Aorta (tissue), 5 donors: ENCODE measurements at regions not wholly inside any gene's neighbourhood (a gene's known extent, or its start where the extent isn't known, plus 50 kb on each side); places are given as distances from the start of the nearest gene placed in this dataset.

Experiments
- ATAC-seq: fragments of 200-7000 bp; cut with Tn5 transposase; one replicate; pipeline ENCODE4 v1.9.1; 2022; ENCODE audit warnings: moderate library complexity; ENCODE audit not compliant: low FRiP score
- DNase-seq, 2 donors: peaks; one replicate each; pipeline ENCODE4 v3.0.0-alpha.2; 2020
- H3K27ac ChIP-seq, 2 donors: one replicate each; pipeline ENCODE4 v1.5.1; 2013; ENCODE audit warnings: low read length in 2 of 2, mild to moderate bottlenecking in 2 of 2, moderate library complexity in 2 of 2, control low read depth in 1 of 2, inconsistent platforms in 1 of 2, low read depth in 1 of 2
- H3K27me3 ChIP-seq, 2 donors: one replicate each; pipeline ENCODE4 v1.6.1; 2013; ENCODE audit warnings: control low read depth in 1 of 2, low read length in 1 of 2, mild to moderate bottlenecking in 1 of 2, moderate library complexity in 1 of 2; ENCODE audit not compliant: insufficient read depth in 2 of 2, control insufficient read depth in 1 of 2
- H3K36me3 ChIP-seq, 2 donors: one replicate each; pipeline ENCODE4 v1.6.1; 2013; ENCODE audit warnings: control low read depth in 1 of 2, low read length in 1 of 2, mild to moderate bottlenecking in 1 of 2; ENCODE audit not compliant: insufficient read depth in 2 of 2, control insufficient read depth in 1 of 2
- H3K4me1 ChIP-seq, 2 donors: one replicate each; pipeline ENCODE4 v1.6.1; 2013; ENCODE audit warnings: low read length in 2 of 2, control low read depth in 1 of 2, mild to moderate bottlenecking in 1 of 2, moderate library complexity in 1 of 2; ENCODE audit not compliant: insufficient read depth in 2 of 2, control insufficient read depth in 1 of 2
- H3K4me3 ChIP-seq, 2 donors: one replicate each; pipeline ENCODE4 v1.5.1; 2013; ENCODE audit warnings: low read length in 2 of 2, control low read depth in 1 of 2, mild to moderate bottlenecking in 1 of 2
- H3K9me3 ChIP-seq: one replicate; pipeline ENCODE4 v1.6.1; 2013; ENCODE audit warnings: mild to moderate bottlenecking, low read length; ENCODE audit not compliant: control insufficient read depth
- WGBS, 2 donors: extraction: QIAGEN DNeasy Blood & Tissue Kit; methylation state at CpG; one replicate each; pipeline ENCODE4 v1.1.7; 2013; 5-methylcytosine and 5-hydroxymethylcytosine counted together
- intact Hi-C, 2 donors: fragments of 100-400 bp; cut with DNase I; formaldehyde crosslinking; loops; one replicate each; pipeline versions ENCODE4 v1.14.2 to v1.15.0; 2022
- donor health status: healthy with polysubstance abuse.
- donor health status: Bipolar disorder and iron deficiency.
- donor health status: DM: no; HTN: no; CAD: no.
- donor health status: DM: no; HTN: no; CAD: no.
- donor health status: DM: yes; HTN: yes; CAD: no.

DNA sequence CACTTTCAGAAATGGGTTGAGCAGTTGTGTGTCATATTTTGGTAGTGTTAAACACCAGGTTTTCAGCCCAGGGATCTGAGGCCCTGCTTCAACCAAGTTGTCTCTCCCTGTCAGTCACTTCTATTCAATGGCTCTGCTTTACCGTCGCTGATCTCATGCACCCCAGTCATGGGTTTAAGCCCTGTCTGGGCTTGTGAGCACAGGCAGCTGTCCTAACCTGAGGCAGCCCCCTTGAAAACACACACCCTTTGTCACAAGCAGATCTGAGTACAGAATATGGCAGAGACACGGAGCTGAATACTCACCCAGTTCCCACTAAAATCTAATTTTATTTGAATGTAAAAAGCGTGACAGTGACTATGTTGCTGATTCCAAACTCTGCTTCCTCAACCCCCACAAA lies 110.6 kb upstream of the GLI3 start:
- intact Hi-C loops: no loop called here
- 93 to 97% methylated on average over 4 of the region's 4 CpGs for WGBS, 2 donors
- Histone ChIP-seq H3K36me3 (no peaks in the 10 kb centered on the region), H3K27me3 (no peaks in the 10 kb centered on the region), H3K4me3 (no peak overlapping the region), H3K27ac (no peak overlapping the region), H3K4me1 (no peaks in the 10 kb centered on the region), H3K9me3 (no peaks in the 10 kb centered on the region)
- DNase-seq: no peak
- ATAC-seq: no peak

- Histone ChIP-seq H3K4me1 (no peaks in the 10 kb centered on the region), H3K9me3 (no peaks in the 10 kb centered on the region), H3K27me3 (no peaks in the 10 kb centered on the region), H3K27ac (no peak overlapping the region), H3K4me3 (no peak overlapping the region), H3K36me3 (no peaks in the 10 kb centered on the region)
- intact Hi-C loops: no loop called here
- 81 to 84% methylated on average over 1 of the region's 1 CpG for WGBS, 2 donors
- ATAC-seq: no peak
- no peak for DNase-seq
Measured at GRCh38 chr7:42345478-42346299, 108.7 kb upstream of the GLI3 start.

- Histone ChIP-seq H3K4me3 (no peak overlapping the region), H3K4me1 (no peaks in the 10 kb centered on the region), H3K27me3 (no peaks in the 10 kb centered on the region), H3K9me3 (no peaks in the 10 kb centered on the region), H3K36me3 (no peaks in the 10 kb centered on the region), H3K27ac (no peak overlapping the region)
- no peak for ATAC-seq
- 79 to 82% methylated on average over 3 of the region's 3 CpGs for WGBS, 2 donors
- intact Hi-C loops: no loop called here
- DNase-seq: no peak
Measured at GRCh38 chr7:42344198-42344755, 107.3 kb upstream of the GLI3 start.

DNA sequence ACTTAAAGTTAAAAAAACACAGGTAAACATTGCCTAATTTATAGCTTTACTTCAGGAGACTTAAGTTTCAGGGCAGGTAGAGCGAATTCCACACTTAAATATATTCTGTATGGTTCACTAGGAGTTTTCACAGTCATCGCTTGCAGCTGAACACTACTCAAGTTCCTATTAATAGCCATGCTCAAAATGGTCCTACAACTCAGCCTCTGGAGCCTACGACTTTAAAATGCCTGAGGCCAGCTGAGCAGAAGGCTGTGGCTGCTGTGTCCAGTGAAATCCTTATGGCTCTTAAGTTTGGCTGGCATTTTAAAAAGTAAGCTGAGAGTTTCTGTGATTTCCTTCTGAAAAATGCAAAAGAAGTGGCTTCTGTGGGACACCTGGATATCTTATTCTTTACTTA lies 105.4 kb upstream of the GLI3 start:
- H3K9me3 ChIP-seq: no peaks in the 10 kb centered on the region
- H3K4me1 ChIP-seq: no peaks in the 10 kb centered on the region
- DNase-seq: no peak
- WGBS, 2 donors: 47 to 48% methylated on average over 3 of the region's 3 CpGs
- no peak overlapping the region for H3K27ac ChIP-seq
- H3K4me3 ChIP-seq: no peak overlapping the region
- H3K36me3 ChIP-seq: no peaks in the 10 kb centered on the region
- ATAC-seq: no peak
- H3K27me3 ChIP-seq: no peaks in the 10 kb centered on the region
- intact Hi-C loops: no loop called here

DNA sequence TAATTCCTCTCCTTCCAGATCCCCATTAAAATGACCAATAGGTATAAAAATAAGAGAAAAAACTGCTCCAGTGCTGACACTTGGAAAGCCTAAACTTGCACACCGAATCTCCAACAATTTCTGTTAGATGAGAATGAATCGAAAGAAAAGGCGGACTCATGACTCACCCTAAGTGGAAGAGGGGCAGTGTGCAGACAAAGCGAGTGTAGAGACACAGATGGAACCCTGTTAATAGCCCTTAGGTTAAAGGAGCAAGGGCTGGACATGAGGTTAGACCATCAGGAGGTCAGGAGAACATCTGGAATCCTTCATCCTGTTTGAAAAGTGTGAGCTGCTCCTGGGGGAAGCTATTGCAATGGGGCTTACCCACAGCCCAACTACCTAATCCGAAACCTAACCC lies 103.4 kb upstream of the GLI3 start:
- 93 to 94% methylated on average over 5 of the region's 5 CpGs for WGBS, 2 donors
- DNase-seq (no peak), ATAC-seq (no peak)
- no peaks in the 10 kb centered on the region for H3K4me1 ChIP-seq
- H3K9me3 ChIP-seq: no peaks in the 10 kb centered on the region
- H3K27me3 ChIP-seq: no peaks in the 10 kb centered on the region
- no peak overlapping the region for H3K4me3 ChIP-seq
- intact Hi-C loops: no loop called here
- no peaks in the 10 kb centered on the region for H3K36me3 ChIP-seq
- no peak overlapping the region for H3K27ac ChIP-seq

GRCh38 chr7:42338916-42339540 lies 102.0 kb upstream of the GLI3 start:
- Histone ChIP-seq H3K27me3 (no peaks in the 10 kb centered on the region), H3K36me3 (no peaks in the 10 kb centered on the region), H3K9me3 (no peaks in the 10 kb centered on the region), H3K4me3 (no peak overlapping the region), H3K4me1 (no peaks in the 10 kb centered on the region), H3K27ac (no peak overlapping the region)
- 76 to 84% methylated on average over 4 of the region's 4 CpGs for WGBS, 2 donors
- DNase-seq (no peak), ATAC-seq (no peak)
- intact Hi-C loops: no loop called here

DNA sequence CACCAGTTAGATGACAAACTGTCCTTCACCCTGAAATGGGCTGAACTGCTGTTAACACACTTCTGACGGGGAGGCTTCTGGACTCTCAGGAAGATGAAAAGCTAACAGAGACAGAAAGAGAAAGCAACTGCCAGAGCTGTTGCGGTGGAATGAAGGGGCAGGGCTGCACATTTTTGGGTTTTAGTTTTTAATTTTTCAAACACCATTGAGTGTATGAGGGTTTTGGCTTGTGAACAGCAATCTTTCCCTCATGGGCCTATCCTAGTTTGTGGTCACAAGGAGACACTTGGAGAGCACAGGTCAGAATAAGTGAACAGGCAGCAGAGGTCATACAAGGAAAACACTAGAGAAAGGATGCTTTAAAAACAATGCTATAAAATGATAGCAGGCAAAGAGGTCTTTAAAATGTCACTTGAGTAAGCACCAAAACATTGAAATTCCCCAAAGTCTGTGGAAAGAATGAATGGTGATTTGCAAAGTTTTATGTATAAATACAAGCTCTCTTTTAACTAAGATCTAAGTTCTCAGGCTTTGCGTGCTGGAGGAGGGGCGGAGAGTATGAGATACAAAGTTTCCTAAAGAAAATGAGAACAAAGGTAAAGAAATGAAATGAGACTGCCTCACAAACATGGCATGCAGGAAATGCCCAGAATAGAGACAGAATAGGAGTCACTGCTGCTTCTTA lies 101.4 kb upstream of the GLI3 start:
- H3K4me1 ChIP-seq: no peaks in the 10 kb centered on the region
- ATAC-seq: no peak
- H3K36me3 ChIP-seq: no peaks in the 10 kb centered on the region
- H3K9me3 ChIP-seq: no peaks in the 10 kb centered on the region
- H3K27me3 ChIP-seq: no peaks in the 10 kb centered on the region
- intact Hi-C loops: no loop called here
- no peak overlapping the region for H3K4me3 ChIP-seq
- no peak overlapping the region for H3K27ac ChIP-seq
- no peak for DNase-seq
- WGBS, 2 donors: 81 to 83% methylated on average over 4 of the region's 4 CpGs

DNA sequence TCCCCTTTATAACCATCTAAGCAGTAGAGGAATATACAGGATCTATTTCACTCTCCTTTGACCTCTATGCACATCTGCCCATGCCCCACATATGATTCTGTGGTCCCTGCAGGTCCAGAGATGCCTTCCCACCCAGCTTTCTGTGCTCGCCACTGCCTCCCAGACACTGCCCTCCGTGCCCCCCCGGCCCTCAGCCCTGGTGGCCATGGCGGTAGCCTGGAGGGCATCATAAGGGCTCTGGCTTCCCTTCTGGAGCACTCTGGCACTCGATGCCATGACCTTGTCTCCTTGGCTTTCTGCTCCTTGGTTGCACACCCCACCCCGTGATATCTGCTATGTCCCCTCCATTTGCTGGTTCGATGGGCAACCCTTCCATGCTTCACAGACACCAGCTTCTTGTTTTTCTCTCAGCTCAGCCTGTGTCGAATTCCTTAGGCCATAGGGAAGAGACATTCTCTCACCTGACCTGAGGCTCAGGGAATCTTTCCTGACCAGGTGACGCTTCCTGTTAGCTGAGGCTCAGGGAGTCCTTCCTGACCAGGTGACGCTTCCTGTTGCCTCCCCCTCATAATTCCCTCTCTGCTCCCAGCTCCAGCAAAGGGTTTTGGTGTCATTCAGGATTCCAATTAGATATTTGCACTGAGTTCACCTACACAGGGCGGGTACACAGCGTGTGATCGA lies 100.4 kb upstream of the GLI3 start:
- H3K27me3 ChIP-seq: no peaks in the 10 kb centered on the region
- DNase-seq (no peak), ATAC-seq (no peak)
- no peaks in the 10 kb centered on the region for H3K4me1 ChIP-seq
- intact Hi-C loops: no loop called here
- H3K36me3 ChIP-seq: no peaks in the 10 kb centered on the region
- no peak overlapping the region for H3K27ac ChIP-seq
- no peak overlapping the region for H3K4me3 ChIP-seq
- 94% methylated on average over 13 of the region's 13 CpGs for WGBS, 2 donors
- no peaks in the 10 kb centered on the region for H3K9me3 ChIP-seq
